Stimulated activated CD8-positive, alpha-beta memory T cell treated with anti-CD3 and anti-CD28 coated beads, Interleukin-7, amount 100 ng/mL, for 1 hour (primary cell): ENCODE measurements at regions not wholly inside any gene's neighbourhood (a gene's known extent, or its start where the extent isn't known, plus 50 kb on each side); places are given as distances from the start of the nearest gene placed in this dataset.
"Not testable (repeated sequence)": the region's sequence is repeated elsewhere in the genome, so short reads cannot be mapped to it uniquely, and the experiment has no call there.

ENCODE experiments used
- DNase-seq, 2 donors: peaks; one replicate each; pipeline ENCODE4 v3.0.0-alpha.2; 2020; ENCODE audit warnings: low read depth in 2 of 2

DNA sequence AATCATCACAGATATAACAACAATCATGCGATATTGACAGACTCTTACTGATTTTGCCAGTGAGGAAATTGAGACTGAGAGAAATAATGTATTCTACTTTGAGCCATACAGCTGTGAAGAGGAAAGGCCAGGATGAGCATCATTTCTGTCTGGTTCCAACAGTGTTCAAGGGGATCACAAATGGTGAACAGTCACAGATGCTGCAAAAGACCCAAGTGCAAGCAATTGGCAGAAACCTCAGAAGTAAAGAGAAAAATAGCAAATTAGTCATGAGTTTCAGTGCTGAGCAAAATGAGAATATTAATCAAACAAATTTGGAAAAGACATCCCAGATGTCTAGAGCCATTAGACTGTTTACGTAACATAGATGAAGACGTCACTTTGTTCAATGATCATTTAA, 114.1 kb downstream of the RAB38 start:
- no peak for DNase-seq

DNA sequence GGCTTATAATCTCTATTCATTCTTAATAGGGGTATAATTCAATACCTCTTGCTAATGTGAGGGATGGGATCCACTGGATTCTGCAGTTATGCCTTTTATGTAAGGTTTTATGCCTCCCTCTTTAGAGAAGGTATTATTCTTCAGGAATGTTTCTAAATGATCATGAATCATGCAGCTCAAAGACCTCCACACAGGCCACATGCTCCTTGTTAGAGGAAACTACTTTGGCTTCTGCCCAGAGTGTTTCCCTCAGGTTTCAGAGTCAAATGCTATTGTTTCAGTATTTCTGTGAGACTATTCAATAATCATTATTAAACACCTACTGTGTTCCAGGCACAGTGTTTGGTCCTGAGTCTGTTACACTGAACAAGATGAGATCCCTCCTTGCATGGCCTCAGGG, 115.9 kb downstream of the RAB38 start:
- DNase-seq, result no peak

DNA sequence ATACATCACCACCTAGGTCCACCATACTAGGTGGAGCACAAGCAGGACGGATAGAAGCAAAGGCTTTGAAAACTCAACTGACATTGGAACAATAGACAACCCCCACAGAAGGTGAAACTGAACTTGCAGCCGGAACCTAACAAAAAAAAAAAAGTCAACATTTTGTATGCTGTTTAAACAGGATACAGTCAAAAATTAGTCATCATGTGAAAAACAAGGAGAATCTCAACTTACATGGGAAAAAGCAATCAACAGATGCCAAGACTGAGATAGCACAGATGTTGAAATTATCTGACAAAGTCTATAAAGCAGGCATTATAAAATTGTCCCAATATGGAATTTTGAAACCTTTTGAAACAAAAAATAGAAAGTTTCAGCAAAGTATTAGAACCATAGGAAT, 123.8 kb downstream of the RAB38 start:
- DNase-seq, result no peak

DNA sequence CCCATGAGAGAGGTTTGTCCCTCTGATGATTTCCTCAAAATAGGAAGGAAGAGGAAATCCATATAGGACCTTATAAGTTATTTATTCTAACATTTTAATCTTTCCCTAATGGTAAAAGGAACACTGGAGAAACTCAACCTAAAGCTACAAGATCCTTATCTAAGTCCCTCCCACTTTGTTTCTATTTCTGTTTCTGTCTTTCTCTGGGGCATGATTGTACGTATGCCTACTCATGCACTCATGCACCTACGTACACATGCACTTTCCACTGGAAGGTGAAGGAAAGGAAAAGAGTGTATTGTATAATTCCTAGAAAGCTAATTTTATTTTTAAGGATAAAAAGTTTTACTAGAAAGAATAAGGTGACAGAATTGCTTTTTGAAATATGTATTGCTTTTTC, 125.0 kb downstream of the RAB38 start:
- no peak for DNase-seq

DNA sequence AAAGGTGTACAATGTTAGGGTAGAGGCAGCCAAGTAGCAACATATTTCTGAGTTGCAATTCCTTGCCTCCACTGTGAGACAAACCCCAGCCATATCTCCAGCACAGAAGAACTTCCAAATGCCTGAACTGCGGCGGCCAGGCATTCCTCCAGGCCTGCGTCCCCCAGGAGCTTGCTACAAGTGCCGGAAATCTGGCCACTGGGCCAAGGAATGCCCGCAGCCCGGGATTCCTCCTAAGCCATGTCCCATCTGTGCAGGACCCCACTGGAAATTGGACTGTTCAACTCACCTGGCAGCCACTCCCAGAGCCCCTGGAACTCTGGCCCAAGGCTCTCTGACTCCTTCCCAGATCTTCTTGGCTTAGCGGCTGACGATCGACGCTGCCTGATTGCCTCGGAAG, 130.0 kb downstream of the RAB38 start:
- not testable (repeated sequence) for DNase-seq

DNA sequence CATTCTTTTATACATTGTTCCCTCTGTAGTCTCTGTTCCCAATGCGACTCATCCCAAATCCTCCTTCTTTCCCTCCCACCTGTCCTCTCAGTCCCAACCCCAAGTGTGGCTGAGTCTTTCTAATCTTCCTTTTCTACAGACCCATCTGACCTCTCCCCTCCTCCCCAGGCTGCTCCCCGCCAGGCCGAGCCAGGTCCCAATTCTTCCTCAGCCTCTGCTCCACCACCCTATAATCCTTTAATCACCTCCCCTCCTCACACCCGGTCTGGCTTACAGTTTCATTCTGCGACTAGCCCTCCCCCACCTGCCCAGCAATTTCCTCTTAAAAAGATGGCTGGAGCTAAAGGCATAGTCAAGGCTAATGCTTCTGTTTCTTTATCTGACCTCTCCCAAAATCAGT, 130.6 kb downstream of the RAB38 start:
- not testable (repeated sequence) for DNase-seq

DNA sequence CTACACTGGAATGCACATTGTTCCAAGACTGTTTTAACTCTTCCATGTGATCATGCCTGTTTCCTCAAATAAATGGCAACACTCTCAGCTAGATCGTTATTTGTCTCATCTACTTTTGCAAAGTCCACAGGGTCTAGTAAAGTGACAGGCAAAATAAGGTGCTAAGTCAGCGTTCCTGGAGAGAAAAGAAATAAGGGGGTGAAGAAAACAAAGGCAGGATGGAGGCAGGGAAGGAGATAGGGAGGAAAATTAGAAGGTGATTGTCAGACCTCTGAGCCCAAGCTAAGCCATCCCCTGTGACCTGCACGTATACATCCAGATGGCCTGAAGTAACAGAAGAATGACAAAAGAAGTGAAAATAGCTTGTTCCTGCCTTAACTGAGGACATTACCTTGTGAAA, 132.1 kb downstream of the RAB38 start:
- no peak for DNase-seq

DNA sequence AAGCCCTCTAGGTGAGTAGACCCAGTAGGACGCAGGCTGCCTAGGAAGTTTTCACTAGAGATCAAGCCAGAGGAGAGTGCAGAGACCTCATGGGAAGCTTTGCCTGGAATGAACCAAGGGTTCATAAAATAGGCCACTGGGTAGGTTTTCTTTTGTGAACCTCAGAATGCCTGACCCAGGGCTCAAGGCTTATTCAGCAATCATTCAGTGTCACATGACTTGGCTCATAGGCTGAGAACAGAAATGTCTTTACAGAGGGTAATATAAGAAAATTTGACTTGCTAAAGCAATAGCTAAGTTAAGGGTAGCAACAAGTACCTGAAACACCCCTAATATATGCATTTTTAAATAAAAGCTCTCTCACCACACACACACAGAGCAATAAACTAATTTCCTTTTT, 132.6 kb downstream of the RAB38 start:
- no peak for DNase-seq

DNA sequence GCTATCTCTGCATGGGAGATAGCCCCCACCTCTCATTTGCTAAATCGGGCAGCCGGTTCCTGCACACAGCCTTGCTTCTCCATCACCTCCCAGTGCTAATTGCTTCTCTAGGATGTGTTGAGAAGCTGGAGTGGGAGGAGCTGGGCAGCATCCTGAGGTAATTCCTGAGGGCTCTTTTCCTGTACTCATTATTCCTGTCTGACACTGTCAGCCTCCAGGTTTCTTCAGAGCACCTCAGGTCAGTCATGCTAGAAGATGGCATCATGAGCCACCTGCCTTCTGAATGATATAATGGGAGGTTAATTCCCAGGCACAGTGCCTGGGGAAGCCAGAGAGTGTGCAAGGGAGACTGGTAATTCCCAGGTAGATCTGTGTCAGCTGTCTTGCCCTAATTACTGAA, 133.0 kb downstream of the RAB38 start:
- DNase-seq, result no peak

DNA sequence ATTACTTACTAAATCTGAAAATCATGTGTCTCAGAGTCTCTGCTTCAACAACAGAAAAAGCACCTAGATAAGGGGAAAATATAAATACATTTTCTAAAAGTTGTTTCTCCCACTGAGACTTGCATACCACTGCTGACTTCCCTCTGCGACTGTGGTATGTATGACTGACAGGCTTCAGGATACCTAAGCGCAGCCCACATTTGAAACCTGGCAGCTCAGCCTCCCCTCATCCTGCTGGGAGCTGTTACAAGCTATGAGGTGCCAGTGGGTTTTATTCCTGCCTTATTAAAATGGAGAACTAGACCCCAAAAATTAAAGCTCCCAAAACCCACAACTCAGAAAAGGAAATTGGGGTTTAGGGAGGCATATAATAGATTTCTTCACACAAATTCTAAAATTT, 133.6 kb downstream of the RAB38 start:
- no peak for DNase-seq

DNA sequence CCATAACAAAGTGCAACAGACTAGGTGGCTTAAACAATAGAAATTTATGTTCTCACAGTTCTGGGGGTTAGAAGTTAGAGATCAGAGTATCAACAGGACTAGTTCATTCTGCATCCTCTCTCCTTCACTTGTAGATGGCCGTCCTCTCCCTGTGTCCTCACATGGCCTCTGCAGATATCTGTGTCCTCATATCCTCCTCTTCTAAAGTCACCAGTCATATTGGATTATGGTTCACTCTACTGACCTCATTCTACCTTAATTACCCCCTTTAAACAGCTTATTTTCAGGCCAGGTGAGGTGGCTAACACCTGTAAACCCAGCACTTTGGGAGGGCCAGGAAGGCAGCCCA, 135.1 kb downstream of the RAB38 start:
- DNase-seq, result no peak

DNA sequence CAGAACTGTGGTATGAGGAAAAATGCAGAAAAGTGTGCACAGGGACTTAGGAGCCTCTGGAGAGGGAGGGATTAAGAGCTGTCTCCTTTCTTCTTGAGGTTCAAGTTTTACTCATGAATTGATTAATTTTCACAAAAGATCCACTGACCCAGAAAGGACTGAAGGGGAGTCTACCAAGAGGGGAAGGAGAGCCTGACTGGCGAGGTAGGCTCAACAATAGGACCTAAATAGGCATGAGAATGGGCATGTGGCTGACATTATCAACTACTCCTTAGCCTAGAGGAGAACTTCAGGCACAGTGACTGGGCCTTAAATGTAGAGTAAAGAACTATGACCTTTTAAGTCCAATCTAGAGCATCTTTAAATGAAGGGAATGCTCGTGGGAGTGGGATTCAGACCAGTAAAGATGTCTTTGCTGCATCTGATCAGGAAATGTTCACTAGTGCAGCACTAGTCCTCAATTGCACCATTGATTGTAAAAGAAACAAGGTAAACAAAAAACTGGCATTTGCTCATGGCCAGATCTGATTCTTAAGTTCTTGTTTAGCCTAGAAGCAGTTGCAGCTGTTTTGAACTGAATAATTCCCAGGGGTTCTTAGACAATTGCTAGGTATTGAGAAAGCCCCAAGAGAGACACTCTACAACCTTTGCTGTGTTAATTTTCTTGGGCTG, 135.6 kb downstream of the RAB38 start:
- DNase-seq, result no peak

DNA sequence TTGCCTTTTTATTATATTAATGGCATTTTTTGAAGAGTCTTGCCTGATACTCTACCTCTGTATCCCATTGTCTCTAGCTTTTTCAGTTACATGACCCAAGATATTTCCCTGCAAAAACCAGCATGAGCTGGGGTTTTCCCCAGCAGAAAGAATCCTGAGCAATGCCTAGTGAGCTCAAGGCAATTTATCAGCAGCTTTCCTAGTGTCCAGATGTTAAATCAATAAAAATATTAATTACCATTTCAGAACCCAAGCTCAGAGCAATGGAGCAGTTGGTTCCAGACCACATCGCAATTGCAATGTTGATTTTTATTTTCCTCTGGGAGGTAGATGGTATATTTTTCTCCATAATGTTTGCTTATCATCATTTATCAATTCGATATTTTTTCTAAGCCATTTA, 137.2 kb downstream of the RAB38 start:
- DNase-seq, result no peak

DNA sequence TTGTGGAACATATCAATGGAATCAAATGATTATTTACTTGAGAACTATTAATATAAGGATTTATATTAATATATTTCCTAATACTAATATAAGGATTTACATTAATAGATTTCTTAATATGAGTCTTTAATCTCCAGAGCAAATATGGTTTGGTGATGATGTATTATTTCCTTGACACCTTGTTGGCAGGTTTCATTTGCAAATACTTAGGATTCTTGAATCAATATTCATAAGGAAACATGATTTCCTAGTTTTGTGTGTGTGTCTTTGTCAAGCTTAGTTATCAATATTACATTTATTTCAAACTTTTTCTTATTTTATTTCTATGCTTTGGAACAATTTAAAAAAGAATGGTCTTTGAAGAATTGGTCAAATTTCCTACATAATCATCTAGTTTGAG, 138.5 kb downstream of the RAB38 start:
- no peak for DNase-seq

DNA sequence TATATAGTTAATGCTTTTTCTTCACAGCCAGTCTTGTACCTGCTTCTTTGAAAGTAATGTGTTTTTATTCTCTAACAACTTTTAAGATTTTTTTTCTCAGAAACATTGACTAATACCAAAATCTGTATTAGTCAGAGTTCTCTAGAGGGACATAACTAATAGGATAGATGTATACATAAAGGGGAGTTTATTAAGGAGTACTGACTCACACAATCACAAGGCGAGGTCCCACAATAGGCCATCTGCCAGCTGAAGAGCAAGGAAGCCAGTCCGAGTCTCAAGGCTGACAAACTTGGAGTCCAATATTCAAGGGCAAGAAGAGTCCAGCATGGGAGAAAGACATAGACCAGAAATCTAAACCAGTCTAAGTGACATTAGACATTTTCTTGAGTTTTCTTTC, 140.0 kb downstream of the RAB38 start:
- no peak for DNase-seq

DNA sequence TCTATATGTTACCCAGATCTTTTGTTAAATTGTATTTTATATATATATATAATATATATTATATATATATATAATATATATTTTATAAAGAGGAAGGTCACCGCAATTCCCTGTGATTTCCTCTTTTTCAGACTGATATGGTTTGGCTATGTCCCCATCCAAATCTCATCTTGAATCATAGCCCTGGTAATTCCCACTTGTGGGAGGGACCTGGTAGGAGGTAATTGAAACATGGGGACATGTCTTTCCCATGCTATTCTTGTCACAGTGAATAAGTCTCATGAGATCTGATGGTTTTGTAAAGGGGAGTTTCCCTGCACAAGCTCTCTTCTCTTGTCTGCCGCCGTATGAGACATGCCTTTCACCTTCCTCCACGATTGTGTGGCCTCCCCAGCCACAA, 157.6 kb downstream of the RAB38 start:
- no peak for DNase-seq

DNA sequence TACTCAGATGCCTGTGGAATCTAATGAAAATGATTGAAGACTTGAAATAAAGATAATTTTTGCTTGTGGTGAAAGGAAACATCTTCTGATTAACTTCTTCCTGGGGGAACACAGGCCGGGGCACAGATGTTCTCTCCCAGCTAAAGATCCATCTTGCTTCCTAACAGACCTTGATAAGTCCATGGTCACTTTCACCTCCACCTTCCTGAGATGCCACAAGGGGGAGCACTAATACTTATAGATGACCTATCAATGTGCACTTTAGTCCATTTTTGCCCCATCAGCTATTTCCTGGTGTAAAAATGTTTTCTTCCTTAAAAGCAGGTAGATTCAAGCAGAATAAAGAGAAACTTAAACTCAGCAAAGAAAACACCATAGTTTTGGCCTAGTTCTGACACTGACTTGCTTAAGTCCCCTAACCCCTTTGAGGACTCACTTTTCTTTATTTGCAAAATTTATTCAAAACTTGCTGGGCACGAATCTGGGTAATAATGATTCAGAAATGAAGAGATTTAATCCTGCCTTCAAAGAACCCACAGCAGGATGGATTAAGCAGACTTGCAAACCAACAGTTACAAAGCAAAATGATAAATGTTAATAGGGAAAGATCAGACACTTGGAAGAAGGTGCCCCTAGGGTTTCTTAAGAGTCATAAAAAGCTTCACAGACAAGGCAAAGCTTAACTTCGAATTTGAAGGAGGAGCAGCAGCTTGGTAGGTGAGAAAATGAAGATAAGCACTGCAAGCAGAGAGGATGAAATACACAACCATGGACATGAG, 158.7 kb downstream of the RAB38 start:
- peak; percentile 9 to 14 for DNase-seq

DNA sequence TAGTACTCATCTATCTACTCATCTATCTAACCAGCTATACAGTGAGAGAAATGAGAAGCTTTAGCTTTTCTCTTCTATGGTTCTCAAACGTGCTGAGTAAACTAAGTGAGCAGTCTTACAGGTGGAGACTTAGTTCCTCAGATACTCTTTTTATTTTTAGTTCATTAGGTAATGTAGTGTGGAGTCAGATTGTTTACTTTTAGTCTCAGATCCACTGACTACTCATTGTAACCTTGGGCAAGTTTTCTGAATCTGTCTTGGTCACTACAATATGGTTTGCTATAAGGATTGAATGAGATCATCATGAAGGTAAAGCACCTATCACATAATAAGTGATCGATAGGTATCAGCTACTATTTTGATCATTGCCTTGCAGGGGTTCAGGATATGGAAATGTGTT, 160.1 kb downstream of the RAB38 start:
- DNase-seq, result no peak

DNA sequence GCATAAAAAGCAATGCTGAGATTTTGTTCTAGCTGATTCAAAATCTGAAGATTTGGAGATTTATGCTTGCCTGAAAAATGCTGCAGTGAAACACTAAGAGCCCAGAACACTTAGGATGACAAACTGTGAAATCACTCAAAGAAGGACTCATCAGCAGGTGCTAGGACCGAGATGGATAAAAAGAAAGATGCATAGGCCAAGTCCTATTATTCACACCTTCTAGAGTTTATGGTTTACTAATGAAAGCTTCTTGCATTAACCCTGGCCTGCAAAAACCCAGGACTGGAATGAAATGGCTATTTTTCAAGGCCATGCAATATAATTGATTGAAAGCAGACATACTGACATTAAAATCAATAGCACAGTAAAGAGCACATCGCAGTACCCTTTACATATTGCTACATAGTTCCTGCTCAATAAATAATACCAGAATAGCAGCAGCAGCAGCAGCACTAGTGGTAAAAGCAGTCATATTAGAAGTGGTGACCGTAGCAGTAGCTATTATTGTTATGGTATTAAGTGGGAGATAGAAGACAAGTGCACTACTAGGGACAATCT, 161.7 kb downstream of the RAB38 start:
- DNase-seq, result no peak

DNA sequence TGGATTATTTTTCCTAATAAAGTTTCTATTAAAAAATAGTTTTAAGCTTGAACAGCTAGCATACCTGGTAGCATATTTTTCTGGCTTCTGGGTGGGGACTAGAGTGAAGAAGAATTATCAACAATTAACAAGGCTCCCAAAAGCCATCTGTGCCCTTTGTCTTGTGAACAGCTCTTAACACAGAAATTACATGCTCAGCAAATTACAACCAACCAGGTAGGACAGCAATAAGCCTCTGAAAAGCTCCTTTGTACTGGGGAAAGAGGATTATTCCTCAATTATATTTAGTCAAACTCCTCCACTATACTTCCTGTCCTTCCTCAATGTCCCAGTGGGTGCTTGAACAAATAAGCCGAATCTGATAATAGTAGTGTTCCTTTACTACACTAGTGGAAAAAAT, 162.8 kb downstream of the RAB38 start:
- DNase-seq, result no peak

DNA sequence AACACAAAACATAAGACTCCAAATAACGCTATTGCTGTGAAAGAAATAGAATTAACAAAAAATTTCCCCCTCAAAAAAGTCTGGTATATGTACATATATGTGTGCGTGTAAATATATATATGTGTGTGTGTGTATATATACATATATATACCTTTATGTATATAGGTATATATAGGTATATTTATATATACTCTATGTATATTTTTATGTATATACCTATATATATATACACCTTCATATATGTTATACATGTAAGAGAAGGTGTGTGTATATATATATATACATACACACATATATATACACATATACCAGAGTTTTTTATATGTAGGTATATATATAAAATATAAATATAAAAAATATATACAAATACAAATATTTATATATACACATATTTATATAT, 199.2 kb downstream of the RAB38 start:
- DNase-seq, result no peak

DNA sequence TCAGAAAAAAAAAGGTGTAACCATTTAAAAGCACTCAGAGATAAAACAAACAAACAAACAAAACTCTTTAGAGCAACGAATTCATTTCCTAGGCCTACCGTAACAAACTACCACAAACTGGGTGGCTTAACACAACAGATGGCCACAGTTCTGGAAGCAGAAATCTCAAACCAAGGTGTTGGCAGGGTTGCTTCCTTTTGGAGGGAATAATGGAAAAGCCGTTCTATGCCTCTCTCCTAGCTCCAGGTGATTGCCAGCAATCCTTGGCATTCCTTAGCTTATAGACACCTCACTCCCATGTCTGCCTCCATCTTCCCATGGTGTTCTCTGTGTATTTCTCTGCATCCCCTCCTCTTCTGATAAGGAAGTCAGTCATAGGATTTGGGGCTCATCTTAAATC, 200.4 kb downstream of the RAB38 start:
- DNase-seq, result no peak

DNA sequence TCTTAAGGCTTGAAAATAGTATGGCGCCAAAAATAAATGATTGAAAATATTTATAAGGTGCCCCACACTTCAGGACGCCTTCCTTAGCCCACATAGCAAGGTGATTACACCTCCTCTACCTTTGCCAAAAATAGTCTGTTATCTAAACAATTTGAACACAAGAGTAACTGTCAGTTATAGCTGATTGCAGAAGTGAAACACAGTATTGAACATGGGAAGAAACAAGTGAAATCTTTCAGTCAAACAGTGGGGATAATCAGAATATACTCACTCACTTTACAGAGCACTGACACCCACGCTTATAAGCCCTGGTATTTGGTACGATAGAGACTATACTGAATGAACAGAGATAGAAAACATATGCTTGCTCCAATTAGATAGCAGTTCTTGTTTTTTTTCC, 203.1 kb downstream of the RAB38 start:
- no peak for DNase-seq

DNA sequence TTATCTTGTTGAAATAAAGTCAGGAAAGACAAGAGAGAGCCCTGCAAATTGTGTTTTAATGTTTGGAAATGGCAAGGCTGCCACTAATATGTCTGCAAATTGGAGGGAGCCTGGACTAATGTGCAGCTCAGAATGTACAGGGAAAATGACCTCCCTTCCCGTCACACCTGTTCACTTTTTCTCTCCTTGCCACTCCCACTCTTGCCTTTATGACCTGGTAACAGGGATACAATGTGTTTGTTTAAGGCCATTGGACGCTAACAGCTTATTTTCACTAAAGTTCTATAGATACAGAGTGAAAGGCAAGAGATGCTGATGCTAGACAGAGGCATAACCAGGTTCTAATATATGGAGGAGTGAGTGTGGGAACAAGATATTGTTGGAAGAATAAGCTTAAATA, 203.9 kb downstream of the RAB38 start:
- no peak for DNase-seq
